ENCODE measurements at regions not wholly inside any gene's neighbourhood (a gene's known extent, or its start where the extent isn't known, plus 50 kb on each side); places are given as distances from the start of the nearest gene placed in this dataset.

DNA sequence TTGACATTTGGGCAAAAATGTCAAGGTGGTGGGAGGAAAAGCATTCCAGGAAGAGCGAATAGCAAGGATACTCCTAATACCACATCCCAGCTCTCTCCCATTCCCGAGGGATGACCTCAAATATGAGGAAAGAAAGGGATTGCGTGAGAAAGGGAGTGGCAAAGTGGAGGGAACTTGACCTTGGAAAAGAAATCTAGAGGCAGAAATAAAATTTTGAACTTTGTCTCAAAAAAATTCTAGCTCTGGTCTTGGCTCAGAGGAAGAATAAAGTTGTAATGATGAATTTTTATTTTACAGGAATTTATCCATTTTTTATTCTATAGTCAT lies 127.8 kb downstream of the TBX19 start:
- intact Hi-C loops (cut with micrococcal nuclease; ENCODE audit: unreplicated experiment): no loop called here
- Histone ChIP-seq H3K27ac (ENCODE audit: low read depth, low read length, poor library complexity, severe bottlenecking) (no peak overlapping the region), H3K36me3 (ENCODE audit: insufficient read depth, low read length, poor library complexity, severe bottlenecking) (no peaks in the 10 kb centered on the region), H3K9me3 (ENCODE audit: low read depth, low read length, poor library complexity, severe bottlenecking) (no peaks in the 10 kb centered on the region), H3K4me3 (ENCODE audit: low read depth, low read length, poor library complexity, severe bottlenecking) (no peak overlapping the region), H3K27me3 (replicated peaks; ENCODE audit: insufficient read depth, low read depth, low read length, poor library complexity) (no peaks in the 10 kb centered on the region), H3K4me1 (ENCODE audit: insufficient read depth, low read length, poor library complexity, severe bottlenecking) (no peaks in the 10 kb centered on the region)
- CTCF ChIA-PET: no interaction called here
- DNase-seq (ENCODE audit: low spot score): no peak
- BruUV-seq (replicated peaks): no TSS peak
- no peak for TF ChIP-seq EZH2 (IDR thresholded peaks at IDR 0.05; ENCODE audit: borderline replicate concordance, low read depth, low read length, poor library complexity, severe bottlenecking)
- TF ChIP-seq, protein P1, sequence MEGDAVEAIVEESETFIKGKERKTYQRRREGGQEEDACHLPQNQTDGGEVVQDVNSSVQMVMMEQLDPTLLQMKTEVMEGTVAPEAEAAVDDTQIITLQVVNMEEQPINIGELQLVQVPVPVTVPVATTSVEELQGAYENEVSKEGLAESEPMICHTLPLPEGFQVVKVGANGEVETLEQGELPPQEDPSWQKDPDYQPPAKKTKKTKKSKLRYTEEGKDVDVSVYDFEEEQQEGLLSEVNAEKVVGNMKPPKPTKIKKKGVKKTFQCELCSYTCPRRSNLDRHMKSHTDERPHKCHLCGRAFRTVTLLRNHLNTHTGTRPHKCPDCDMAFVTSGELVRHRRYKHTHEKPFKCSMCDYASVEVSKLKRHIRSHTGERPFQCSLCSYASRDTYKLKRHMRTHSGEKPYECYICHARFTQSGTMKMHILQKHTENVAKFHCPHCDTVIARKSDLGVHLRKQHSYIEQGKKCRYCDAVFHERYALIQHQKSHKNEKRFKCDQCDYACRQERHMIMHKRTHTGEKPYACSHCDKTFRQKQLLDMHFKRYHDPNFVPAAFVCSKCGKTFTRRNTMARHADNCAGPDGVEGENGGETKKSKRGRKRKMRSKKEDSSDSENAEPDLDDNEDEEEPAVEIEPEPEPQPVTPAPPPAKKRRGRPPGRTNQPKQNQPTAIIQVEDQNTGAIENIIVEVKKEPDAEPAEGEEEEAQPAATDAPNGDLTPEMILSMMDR (conservative IDR thresholded peaks at IDR 0.05; ENCODE audit: low read depth, low read length): no peak
- POLR2A ChIA-PET (ENCODE audit: low non-redundant PET): no interaction called here

DNA sequence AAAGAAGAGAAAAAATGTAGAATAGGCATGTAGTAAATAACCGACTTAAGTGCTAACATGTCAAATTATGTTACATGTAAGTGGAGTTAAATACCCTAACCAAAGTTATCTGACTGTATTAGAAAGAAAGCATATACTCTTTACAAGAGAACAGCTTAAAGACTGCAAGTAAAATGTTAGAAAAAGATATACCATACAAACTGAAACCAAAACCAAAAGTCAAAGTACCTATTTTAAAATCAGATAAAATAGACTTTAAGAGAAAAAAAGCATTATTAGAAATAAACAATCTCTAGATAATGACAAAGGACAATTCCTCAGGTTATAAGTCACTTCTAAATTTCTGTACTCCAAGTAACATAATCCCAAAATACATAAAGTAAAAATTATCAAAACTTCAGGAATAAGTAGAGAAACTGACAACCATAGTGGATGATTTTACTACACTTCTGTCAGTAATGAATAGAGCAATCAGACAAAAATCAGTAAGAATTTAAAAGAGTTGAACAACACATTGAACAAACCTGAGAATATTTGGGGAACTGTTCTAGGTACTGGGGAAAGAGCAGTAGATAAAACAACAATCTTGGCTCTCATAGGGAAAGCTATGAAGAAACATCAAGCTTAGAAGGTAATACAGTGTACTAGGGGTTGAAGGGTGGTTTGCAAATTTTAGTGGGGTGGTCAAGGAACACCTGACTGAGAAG lies 127.3 kb downstream of the TBX19 start:
- H3K27me3 ChIP-seq (replicated peaks; ENCODE audit: insufficient read depth, low read depth, low read length, poor library complexity): peaks cover under 1% of the 10 kb centered on the region
- DNase-seq (ENCODE audit: low spot score): no peak
- ChIA-PET CTCF (no interaction called here), POLR2A (ENCODE audit: low non-redundant PET) (no interaction called here)
- H3K9me3 ChIP-seq (ENCODE audit: low read depth, low read length, poor library complexity, severe bottlenecking): no peaks in the 10 kb centered on the region
- no TSS peak for BruUV-seq (replicated peaks)
- intact Hi-C loops (cut with micrococcal nuclease; ENCODE audit: unreplicated experiment): no loop called here
- H3K4me3 ChIP-seq (ENCODE audit: low read depth, low read length, poor library complexity, severe bottlenecking): no peak overlapping the region
- TF ChIP-seq, protein P1 (conservative IDR thresholded peaks at IDR 0.05; ENCODE audit: low read depth, low read length): no peak
- no peak for TF ChIP-seq EZH2 (IDR thresholded peaks at IDR 0.05; ENCODE audit: borderline replicate concordance, low read depth, low read length, poor library complexity, severe bottlenecking)
- H3K36me3 ChIP-seq (ENCODE audit: insufficient read depth, low read length, poor library complexity, severe bottlenecking): no peaks in the 10 kb centered on the region
- no peak overlapping the region for H3K27ac ChIP-seq (ENCODE audit: low read depth, low read length, poor library complexity, severe bottlenecking)
- no peaks in the 10 kb centered on the region for H3K4me1 ChIP-seq (ENCODE audit: insufficient read depth, low read length, poor library complexity, severe bottlenecking)

DNA sequence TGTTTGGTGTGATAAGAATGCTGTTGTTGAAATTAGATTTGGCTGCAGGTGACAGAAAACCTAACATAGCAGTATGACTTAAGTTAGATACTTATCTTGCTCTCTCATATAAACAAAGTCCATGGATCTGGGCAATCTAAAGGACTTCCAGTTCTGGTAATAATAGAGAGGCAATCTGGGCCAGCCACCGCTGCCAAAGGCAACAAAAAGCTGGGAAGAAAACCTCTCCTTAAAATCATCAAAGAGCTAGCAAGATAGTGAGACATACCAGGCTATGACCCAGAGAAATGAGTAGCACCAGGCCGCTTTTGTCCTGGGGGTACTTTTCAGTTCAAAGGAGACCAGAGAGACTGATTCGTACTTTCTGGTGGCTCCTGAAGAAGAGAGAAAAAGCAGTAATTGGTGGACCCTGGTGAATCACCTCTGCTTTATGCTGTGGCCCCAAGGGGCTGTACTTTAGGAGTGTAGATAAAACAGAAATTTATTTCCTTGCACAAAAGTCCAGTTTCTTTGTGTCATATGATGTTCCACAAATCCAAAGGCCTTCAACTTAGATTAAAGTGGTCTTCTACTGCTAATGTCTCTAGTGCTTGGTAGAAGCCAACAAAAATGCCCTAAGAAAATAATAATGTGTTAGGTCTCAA lies 125.4 kb downstream of the TBX19 start:
- Histone ChIP-seq H3K4me3 (ENCODE audit: low read depth, low read length, poor library complexity, severe bottlenecking) (no peak overlapping the region), H3K27ac (ENCODE audit: low read depth, low read length, poor library complexity, severe bottlenecking) (no peak overlapping the region), H3K27me3 (replicated peaks; ENCODE audit: insufficient read depth, low read depth, low read length, poor library complexity) (peaks cover 5% of the 10 kb centered on the region), H3K9me3 (ENCODE audit: low read depth, low read length, poor library complexity, severe bottlenecking) (no peaks in the 10 kb centered on the region), H3K36me3 (ENCODE audit: insufficient read depth, low read length, poor library complexity, severe bottlenecking) (no peaks in the 10 kb centered on the region), H3K4me1 (ENCODE audit: insufficient read depth, low read length, poor library complexity, severe bottlenecking) (no peaks in the 10 kb centered on the region)
- TF ChIP-seq, protein P1 (conservative IDR thresholded peaks at IDR 0.05; ENCODE audit: low read depth, low read length): no peak
- no peak for TF ChIP-seq EZH2 (IDR thresholded peaks at IDR 0.05; ENCODE audit: borderline replicate concordance, low read depth, low read length, poor library complexity, severe bottlenecking)
- intact Hi-C loops (cut with micrococcal nuclease; ENCODE audit: unreplicated experiment): no loop called here
- no peak for DNase-seq (ENCODE audit: low spot score)
- POLR2A ChIA-PET (ENCODE audit: low non-redundant PET): no interaction called here
- CTCF ChIA-PET: no interaction called here
- BruUV-seq (replicated peaks): no TSS peak

All from A673 (cell line).